ENCODE measurements at regions not wholly inside any gene's neighbourhood (a gene's known extent, or its start where the extent isn't known, plus 50 kb on each side); places are given as distances from the start of the nearest gene placed in this dataset.

DNA sequence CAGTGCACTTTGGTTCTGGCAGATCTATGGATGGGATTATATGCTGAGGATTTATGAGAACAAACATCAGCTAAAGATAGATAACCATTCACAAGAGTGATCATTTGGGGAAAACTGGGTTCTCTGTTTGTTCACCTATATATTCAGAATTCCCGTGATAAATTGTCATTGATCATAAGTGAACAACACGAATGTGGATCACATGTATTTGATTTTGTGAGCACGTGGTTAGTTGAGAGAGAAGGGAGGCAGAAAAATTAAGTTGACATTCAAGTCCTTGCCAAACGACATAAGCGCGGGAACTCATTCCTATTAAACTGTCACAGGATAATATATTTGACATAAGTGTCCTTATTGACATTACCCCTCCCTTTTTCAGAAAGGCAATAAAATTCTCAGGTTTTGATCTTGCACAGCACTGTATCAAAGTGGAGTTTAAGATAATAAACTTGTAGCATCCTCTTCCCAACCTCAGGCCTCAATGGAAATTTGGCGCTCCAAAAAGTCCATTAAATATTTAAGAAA is 64.9 kb upstream of the MYO3A start:
- no peak for TF ChIP-seq CTCF (IDR thresholded peaks at IDR 0.05)
- no peak for TF ChIP-seq POLR2AphosphoS5 (IDR thresholded peaks at IDR 0.05)
- no peak for TF ChIP-seq POLR2A (IDR thresholded peaks at IDR 0.05)
